H1 (cell line): ENCODE measurements at regions not wholly inside any gene's neighbourhood (a gene's known extent, or its start where the extent isn't known, plus 50 kb on each side); places are given as distances from the start of the nearest gene placed in this dataset.

Source experiments
- CHD2 ChIP-seq: IDR thresholded peaks from 2 replicates; pipeline ENCODE4 v1.6.1; 2012; ENCODE audit warnings: low read length, improper control_type of control experiment
- CTBP2 ChIP-seq: IDR thresholded peaks from 2 replicates; pipeline ENCODE4 v1.7.0; 2011; ENCODE audit warnings: borderline replicate concordance, mild to moderate bottlenecking, moderate library complexity, mixed read lengths, low read length; ENCODE audit not compliant: insufficient read depth, insufficient read length
- FOSL1 ChIP-seq: IDR thresholded peaks from 2 replicates; pipeline ENCODE4 v1.6.1; 2011; ENCODE audit warnings: mild to moderate bottlenecking, low read depth, low read length, moderate library complexity; ENCODE audit not compliant: insufficient read depth
- POU5F1 ChIP-seq: IDR thresholded peaks from 2 replicates; pipeline ENCODE4 v1.6.1; 2011; ENCODE audit warnings: low read depth, mild to moderate bottlenecking, low read length, moderate library complexity
- SAP30 ChIP-seq: fragments of 300-600 bp; sonication (generic); IDR thresholded peaks from 2 replicates; pipeline ENCODE4 v1.7.1; 2012; ENCODE audit warnings: low read length, moderate library complexity, mild to moderate bottlenecking, inconsistent platforms; ENCODE audit not compliant: insufficient read depth, insufficient replicate concordance
- SIRT6 ChIP-seq: IDR thresholded peaks from one replicate; pipeline ENCODE4 v1.7.1; 2012; ENCODE audit warnings: low read length, inconsistent platforms

DNA sequence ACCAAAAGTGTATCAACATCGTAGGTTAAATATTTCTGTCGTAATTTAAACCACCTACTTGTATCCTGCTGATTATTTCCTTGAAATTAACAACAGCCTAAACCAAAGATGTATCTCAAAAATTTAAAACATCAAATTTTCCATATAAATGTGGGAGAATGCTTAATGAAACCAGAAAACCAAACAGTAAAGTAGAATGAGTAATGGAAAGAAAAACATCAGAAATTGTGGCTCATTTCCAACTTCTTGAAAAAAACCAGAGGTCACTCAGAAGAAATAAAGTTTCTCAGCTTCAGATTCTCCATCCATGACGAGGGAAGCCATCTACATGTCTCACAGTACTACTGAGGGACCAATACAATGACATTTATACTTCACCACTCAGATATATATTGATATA lies 296.5 kb downstream of the NOL4 start (continued):
- TF ChIP-seq CHD2 (no peak), FOSL1 (no peak), SAP30 (no peak), SIRT6 (no peak), POU5F1 (no peak), CTBP2 (no peak)
